ENCODE measurements at regions not wholly inside any gene's neighbourhood (a gene's known extent, or its start where the extent isn't known, plus 50 kb on each side); places are given as distances from the start of the nearest gene placed in this dataset.

DNA sequence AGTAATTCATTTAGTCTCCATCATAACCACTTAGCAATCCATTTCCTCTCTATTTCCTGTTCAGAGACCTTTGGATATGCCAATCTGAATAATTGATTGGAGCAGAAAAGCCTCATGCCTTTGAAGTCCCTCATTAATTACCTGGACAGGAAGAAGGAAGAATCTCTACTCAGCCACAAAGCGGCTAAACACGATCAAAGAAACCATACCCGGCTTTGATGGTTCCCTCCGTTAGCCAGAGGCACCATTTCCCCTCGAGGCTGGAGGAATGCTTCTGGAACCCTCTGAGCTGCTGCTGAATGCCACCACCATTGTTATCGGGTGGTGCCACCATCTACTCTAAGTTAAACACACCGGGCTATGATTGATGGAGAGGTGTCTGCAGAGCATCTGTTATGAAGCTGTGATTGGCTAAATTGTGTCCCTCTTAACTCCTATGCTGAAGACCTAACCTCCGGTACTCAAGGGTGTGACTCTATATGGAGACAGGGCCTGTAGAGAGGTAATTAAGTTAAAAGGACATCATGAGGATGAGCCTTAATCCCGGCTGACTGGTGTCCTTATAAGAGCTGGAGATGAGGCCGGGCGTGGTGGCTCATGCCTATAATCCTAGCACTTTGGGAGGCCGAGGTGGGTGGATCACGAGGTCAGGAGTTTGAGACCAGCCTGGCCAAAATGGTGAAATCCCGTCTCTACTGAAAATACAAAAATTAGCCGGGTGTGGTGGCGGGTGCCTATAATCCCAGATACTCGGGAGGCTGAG lies 168.6 kb downstream of the CTTN start:
- TF ChIP-seq, protein P1, sequence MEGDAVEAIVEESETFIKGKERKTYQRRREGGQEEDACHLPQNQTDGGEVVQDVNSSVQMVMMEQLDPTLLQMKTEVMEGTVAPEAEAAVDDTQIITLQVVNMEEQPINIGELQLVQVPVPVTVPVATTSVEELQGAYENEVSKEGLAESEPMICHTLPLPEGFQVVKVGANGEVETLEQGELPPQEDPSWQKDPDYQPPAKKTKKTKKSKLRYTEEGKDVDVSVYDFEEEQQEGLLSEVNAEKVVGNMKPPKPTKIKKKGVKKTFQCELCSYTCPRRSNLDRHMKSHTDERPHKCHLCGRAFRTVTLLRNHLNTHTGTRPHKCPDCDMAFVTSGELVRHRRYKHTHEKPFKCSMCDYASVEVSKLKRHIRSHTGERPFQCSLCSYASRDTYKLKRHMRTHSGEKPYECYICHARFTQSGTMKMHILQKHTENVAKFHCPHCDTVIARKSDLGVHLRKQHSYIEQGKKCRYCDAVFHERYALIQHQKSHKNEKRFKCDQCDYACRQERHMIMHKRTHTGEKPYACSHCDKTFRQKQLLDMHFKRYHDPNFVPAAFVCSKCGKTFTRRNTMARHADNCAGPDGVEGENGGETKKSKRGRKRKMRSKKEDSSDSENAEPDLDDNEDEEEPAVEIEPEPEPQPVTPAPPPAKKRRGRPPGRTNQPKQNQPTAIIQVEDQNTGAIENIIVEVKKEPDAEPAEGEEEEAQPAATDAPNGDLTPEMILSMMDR (IDR thresholded peaks at IDR 0.05; ENCODE audit: low read depth, low read length, missing input control), result no peak
- no peak for TF ChIP-seq GABPA (IDR thresholded peaks at IDR 0.05 in 1 of 2, conservative IDR thresholded peaks at IDR 0.05 in 1 of 2)
- TF ChIP-seq, protein P2, sequence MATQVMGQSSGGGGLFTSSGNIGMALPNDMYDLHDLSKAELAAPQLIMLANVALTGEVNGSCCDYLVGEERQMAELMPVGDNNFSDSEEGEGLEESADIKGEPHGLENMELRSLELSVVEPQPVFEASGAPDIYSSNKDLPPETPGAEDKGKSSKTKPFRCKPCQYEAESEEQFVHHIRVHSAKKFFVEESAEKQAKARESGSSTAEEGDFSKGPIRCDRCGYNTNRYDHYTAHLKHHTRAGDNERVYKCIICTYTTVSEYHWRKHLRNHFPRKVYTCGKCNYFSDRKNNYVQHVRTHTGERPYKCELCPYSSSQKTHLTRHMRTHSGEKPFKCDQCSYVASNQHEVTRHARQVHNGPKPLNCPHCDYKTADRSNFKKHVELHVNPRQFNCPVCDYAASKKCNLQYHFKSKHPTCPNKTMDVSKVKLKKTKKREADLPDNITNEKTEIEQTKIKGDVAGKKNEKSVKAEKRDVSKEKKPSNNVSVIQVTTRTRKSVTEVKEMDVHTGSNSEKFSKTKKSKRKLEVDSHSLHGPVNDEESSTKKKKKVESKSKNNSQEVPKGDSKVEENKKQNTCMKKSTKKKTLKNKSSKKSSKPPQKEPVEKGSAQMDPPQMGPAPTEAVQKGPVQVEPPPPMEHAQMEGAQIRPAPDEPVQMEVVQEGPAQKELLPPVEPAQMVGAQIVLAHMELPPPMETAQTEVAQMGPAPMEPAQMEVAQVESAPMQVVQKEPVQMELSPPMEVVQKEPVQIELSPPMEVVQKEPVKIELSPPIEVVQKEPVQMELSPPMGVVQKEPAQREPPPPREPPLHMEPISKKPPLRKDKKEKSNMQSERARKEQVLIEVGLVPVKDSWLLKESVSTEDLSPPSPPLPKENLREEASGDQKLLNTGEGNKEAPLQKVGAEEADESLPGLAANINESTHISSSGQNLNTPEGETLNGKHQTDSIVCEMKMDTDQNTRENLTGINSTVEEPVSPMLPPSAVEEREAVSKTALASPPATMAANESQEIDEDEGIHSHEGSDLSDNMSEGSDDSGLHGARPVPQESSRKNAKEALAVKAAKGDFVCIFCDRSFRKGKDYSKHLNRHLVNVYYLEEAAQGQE (IDR thresholded peaks at IDR 0.05), result no peak
- TF ChIP-seq, protein P3, sequence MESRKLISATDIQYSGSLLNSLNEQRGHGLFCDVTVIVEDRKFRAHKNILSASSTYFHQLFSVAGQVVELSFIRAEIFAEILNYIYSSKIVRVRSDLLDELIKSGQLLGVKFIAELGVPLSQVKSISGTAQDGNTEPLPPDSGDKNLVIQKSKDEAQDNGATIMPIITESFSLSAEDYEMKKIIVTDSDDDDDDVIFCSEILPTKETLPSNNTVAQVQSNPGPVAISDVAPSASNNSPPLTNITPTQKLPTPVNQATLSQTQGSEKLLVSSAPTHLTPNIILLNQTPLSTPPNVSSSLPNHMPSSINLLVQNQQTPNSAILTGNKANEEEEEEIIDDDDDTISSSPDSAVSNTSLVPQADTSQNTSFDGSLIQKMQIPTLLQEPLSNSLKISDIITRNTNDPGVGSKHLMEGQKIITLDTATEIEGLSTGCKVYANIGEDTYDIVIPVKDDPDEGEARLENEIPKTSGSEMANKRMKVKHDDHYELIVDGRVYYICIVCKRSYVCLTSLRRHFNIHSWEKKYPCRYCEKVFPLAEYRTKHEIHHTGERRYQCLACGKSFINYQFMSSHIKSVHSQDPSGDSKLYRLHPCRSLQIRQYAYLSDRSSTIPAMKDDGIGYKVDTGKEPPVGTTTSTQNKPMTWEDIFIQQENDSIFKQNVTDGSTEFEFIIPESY (IDR thresholded peaks at IDR 0.05), result no peak
- no peak for TF ChIP-seq YY1 (IDR thresholded peaks at IDR 0.05)
- TF ChIP-seq JUND (IDR thresholded peaks at IDR 0.05), result no peak
- TF ChIP-seq SP1 (IDR thresholded peaks at IDR 0.05), result no peak
- no peak for TF ChIP-seq FOXA1 (IDR thresholded peaks at IDR 0.05)
- no peak for TF ChIP-seq HNF4A (conservative IDR thresholded peaks at IDR 0.05)
- TF ChIP-seq NR2F2 (IDR thresholded peaks at IDR 0.05), result no peak
- no peak for TF ChIP-seq TAF1 (conservative IDR thresholded peaks at IDR 0.05)
- TF ChIP-seq, protein P4, sequence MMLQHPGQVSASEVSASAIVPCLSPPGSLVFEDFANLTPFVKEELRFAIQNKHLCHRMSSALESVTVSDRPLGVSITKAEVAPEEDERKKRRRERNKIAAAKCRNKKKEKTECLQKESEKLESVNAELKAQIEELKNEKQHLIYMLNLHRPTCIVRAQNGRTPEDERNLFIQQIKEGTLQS (IDR thresholded peaks at IDR 0.05), result no peak
- no peak for TF ChIP-seq EGR1 (IDR thresholded peaks at IDR 0.05; ENCODE audit: low read depth in 2 of 2)
- TF ChIP-seq, protein P5, sequence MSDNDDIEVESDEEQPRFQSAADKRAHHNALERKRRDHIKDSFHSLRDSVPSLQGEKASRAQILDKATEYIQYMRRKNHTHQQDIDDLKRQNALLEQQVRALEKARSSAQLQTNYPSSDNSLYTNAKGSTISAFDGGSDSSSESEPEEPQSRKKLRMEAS (IDR thresholded peaks at IDR 0.05), result no peak

Measured in liver (tissue), 3 donors.